ENCODE measurements at regions not wholly inside any gene's neighbourhood (a gene's known extent, or its start where the extent isn't known, plus 50 kb on each side); places are given as distances from the start of the nearest gene placed in this dataset.

DNA sequence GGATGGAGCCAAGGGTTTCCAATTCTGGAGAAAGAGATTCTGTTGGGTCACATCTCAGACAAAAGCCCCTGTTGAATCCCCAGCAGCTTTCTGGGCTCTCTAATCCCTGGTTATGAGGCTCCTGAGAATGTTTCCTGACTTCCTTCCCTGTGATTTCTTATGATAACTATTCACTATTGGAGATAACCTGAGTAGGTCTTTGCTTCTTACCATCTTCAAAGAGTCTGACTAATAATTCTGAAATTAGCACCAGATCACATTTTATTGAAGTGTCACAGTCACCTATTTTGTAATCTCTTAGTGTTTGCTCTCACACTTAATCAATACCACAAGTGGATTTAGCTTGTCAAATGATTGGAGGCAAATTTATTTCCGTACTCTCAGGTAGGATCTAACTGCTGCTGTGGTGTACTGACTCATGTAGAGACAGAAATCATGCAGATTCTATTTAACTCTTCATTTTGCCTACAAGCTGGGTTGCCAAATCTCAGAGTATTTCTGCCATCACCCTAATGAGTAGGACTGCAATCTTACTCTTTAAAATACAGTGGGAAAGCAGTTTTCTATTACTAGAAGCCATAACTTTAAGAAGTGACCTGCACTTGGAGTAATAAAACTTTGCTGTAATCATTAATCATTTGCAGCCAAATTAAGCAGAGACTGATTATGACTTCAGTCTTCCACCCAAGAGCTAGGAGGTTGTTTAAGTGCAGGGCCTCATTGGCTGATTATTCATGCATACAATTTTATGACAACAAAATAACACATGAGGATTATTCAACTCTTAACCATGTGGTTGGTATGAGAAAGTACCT, 422.1 kb downstream of the EPM2A start:
- TF ChIP-seq CTCF (conservative IDR thresholded peaks at IDR 0.05; ENCODE audit: low read depth in 2 of 2), result no peak
- TF ChIP-seq EZH2 (IDR thresholded peaks at IDR 0.05; ENCODE audit: low read depth, unreplicated experiment), result no peak
- TF ChIP-seq EZH2phosphoT487 (IDR thresholded peaks at IDR 0.05; ENCODE audit: unreplicated experiment), result no peak
- TF ChIP-seq JUNB (IDR thresholded peaks at IDR 0.05; ENCODE audit: unreplicated experiment), result no peak
- no peak for TF ChIP-seq POLR2AphosphoS5 (IDR thresholded peaks at IDR 0.05; ENCODE audit: low read depth)
- TF ChIP-seq REST (IDR thresholded peaks at IDR 0.05; ENCODE audit: unreplicated experiment), result no peak
- no peak for TF ChIP-seq STAT1 (IDR thresholded peaks at IDR 0.05; ENCODE audit: unreplicated experiment)
- TF ChIP-seq, protein P1, sequence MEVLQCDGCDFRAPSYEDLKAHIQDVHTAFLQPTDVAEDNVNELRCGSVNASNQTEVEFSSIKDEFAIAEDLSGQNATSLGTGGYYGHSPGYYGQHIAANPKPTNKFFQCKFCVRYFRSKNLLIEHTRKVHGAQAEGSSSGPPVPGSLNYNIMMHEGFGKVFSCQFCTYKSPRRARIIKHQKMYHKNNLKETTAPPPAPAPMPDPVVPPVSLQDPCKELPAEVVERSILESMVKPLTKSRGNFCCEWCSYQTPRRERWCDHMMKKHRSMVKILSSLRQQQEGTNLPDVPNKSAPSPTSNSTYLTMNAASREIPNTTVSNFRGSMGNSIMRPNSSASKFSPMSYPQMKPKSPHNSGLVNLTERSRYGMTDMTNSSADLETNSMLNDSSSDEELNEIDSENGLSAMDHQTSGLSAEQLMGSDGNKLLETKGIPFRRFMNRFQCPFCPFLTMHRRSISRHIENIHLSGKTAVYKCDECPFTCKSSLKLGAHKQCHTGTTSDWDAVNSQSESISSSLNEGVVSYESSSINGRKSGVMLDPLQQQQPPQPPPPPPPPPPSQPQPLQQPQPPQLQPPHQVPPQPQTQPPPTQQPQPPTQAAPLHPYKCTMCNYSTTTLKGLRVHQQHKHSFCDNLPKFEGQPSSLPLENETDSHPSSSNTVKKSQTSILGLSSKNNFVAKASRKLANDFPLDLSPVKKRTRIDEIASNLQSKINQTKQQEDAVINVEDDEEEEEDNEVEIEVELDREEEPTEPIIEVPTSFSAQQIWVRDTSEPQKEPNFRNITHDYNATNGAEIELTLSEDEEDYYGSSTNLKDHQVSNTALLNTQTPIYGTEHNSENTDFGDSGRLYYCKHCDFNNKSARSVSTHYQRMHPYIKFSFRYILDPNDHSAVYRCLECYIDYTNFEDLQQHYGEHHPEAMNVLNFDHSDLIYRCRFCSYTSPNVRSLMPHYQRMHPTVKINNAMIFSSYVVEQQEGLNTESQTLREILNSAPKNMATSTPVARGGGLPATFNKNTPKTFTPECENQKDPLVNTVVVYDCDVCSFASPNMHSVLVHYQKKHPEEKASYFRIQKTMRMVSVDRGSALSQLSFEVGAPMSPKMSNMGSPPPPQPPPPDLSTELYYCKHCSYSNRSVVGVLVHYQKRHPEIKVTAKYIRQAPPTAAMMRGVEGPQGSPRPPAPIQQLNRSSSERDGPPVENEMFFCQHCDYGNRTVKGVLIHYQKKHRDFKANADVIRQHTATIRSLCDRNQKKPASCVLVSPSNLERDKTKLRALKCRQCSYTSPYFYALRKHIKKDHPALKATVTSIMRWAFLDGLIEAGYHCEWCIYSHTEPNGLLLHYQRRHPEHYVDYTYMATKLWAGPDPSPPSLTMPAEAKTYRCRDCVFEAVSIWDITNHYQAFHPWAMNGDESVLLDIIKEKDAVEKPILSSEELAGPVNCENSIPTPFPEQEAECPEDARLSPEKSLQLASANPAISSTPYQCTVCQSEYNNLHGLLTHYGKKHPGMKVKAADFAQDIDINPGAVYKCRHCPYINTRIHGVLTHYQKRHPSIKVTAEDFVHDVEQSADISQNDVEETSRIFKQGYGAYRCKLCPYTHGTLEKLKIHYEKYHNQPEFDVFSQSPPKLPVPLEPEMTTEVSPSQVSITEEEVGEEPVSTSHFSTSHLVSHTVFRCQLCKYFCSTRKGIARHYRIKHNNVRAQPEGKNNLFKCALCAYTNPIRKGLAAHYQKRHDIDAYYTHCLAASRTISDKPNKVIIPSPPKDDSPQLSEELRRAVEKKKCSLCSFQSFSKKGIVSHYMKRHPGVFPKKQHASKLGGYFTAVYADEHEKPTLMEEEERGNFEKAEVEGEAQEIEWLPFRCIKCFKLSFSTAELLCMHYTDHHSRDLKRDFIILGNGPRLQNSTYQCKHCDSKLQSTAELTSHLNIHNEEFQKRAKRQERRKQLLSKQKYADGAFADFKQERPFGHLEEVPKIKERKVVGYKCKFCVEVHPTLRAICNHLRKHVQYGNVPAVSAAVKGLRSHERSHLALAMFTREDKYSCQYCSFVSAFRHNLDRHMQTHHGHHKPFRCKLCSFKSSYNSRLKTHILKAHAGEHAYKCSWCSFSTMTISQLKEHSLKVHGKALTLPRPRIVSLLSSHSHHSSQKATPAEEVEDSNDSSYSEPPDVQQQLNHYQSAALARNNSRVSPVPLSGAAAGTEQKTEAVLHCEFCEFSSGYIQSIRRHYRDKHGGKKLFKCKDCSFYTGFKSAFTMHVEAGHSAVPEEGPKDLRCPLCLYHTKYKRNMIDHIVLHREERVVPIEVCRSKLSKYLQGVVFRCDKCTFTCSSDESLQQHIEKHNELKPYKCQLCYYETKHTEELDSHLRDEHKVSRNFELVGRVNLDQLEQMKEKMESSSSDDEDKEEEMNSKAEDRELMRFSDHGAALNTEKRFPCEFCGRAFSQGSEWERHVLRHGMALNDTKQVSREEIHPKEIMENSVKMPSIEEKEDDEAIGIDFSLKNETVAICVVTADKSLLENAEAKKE (CRISPR knock-in tag; IDR thresholded peaks at IDR 0.05), result no peak
- TF ChIP-seq ETS1 (IDR thresholded peaks at IDR 0.05), result no peak
- TF ChIP-seq CREB1 (CRISPR knock-in tag; IDR thresholded peaks at IDR 0.05; ENCODE audit: low read depth), result no peak
- TF ChIP-seq ZNF114 (CRISPR knock-in tag; IDR thresholded peaks at IDR 0.05), result no peak

Measured in GM23338 (cell line).